ENCODE measurements at regions not wholly inside any gene's neighbourhood (a gene's known extent, or its start where the extent isn't known, plus 50 kb on each side); places are given as distances from the start of the nearest gene placed in this dataset.
"Not testable (repeated sequence)": the region's sequence is repeated elsewhere in the genome, so short reads cannot be mapped to it uniquely, and the experiment has no call there.

DNA sequence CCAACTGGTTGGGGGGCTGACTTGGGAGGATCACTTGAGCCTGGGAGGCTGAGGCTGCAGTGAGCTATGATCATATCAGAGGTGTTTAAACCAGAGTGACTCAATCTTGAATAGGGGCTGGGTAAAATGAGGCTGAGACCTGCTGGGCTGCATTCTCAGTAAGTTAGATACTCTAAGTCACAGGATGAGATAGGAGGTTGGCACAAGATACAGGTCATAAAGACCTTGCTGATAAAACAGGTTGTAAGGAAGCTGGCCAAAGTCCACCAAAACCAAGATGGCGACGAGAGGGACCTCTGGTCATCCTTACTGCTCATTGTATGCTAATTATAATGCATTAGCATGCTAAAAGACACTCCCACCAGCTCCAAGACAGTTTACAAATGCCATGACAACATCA is 71.1 kb upstream of the BNIP2 start:
- not testable (repeated sequence) for TF ChIP-seq POLR2A (IDR thresholded peaks at IDR 0.05; ENCODE audit: low read depth, low read length); POLR2AphosphoS5 (IDR thresholded peaks at IDR 0.05; ENCODE audit: insufficient read depth, low read depth, low read length); FOS (IDR thresholded peaks at IDR 0.05; ENCODE audit: borderline replicate concordance, insufficient read depth, low read length); EZH2 (IDR thresholded peaks at IDR 0.05; ENCODE audit: borderline replicate concordance, low read depth, low read length, severe bottlenecking); GATA2 (IDR thresholded peaks at IDR 0.05; ENCODE audit: insufficient read depth, insufficient read length, low read depth, low read length)
- TF ChIP-seq, protein P1, sequence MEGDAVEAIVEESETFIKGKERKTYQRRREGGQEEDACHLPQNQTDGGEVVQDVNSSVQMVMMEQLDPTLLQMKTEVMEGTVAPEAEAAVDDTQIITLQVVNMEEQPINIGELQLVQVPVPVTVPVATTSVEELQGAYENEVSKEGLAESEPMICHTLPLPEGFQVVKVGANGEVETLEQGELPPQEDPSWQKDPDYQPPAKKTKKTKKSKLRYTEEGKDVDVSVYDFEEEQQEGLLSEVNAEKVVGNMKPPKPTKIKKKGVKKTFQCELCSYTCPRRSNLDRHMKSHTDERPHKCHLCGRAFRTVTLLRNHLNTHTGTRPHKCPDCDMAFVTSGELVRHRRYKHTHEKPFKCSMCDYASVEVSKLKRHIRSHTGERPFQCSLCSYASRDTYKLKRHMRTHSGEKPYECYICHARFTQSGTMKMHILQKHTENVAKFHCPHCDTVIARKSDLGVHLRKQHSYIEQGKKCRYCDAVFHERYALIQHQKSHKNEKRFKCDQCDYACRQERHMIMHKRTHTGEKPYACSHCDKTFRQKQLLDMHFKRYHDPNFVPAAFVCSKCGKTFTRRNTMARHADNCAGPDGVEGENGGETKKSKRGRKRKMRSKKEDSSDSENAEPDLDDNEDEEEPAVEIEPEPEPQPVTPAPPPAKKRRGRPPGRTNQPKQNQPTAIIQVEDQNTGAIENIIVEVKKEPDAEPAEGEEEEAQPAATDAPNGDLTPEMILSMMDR (IDR thresholded peaks at IDR 0.05; ENCODE audit: extremely low read depth in 1 of 2, insufficient read depth in 1 of 2, low read depth in 1 of 2, low read length in 2 of 2): not testable (repeated sequence)
- TF ChIP-seq, protein P2, sequence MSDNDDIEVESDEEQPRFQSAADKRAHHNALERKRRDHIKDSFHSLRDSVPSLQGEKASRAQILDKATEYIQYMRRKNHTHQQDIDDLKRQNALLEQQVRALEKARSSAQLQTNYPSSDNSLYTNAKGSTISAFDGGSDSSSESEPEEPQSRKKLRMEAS (IDR thresholded peaks at IDR 0.05; ENCODE audit: insufficient read depth, insufficient read length): not testable (repeated sequence)

Data from endothelial cell of umbilical vein (primary cell).